Kidney (tissue), 13 donors: ENCODE measurements at regions not wholly inside any gene's neighbourhood (a gene's known extent, or its start where the extent isn't known, plus 50 kb on each side); places are given as distances from the start of the nearest gene placed in this dataset.

ENCODE experiments used
- DNase-seq, 5 donors: peaks; one replicate each; pipeline ENCODE4 v3.0.0-alpha.2; 2013 to 2020
- FAIRE-seq: peaks from 2 replicates; lab custom pipeline; 2012; peaks lifted over from hg19 to GRCh38; lab: Jason Lieb, UNC
- H3K27ac ChIP-seq, 2 donors: one replicate each; pipeline ENCODE4 v1.7.0; 2013; ENCODE audit warnings: low read depth in 2 of 2, low read length in 2 of 2, inconsistent platforms in 1 of 2
- H3K27me3 ChIP-seq: one replicate; pipeline ENCODE4 v1.7.1; 2013; ENCODE audit warnings: low read length, inconsistent platforms; ENCODE audit not compliant: control insufficient read depth, insufficient read depth
- H3K36me3 ChIP-seq, 3 donors: one replicate each; pipeline versions ENCODE4 v1.7.0 to v1.7.1; 2013; ENCODE audit warnings: low read length in 3 of 3, control low read depth in 1 of 3, inconsistent platforms in 1 of 3; ENCODE audit not compliant: insufficient read depth in 3 of 3, control insufficient read depth in 2 of 3
- H3K4me1 ChIP-seq, 3 donors: one replicate each; pipeline versions ENCODE4 v1.7.0 to v1.7.1; 2013; ENCODE audit warnings: low read length in 3 of 3, inconsistent platforms in 1 of 3, low read depth in 1 of 3; ENCODE audit not compliant: control insufficient read depth in 2 of 3, insufficient read depth in 2 of 3
- H3K4me3 ChIP-seq, 3 donors: one replicate each; pipeline versions ENCODE4 v1.7.0 to v1.8.1; 2013; ENCODE audit warnings: low read length in 3 of 3, control low read depth in 1 of 3, inconsistent platforms in 1 of 3
- H3K9ac ChIP-seq, 3 donors: one replicate each; pipeline versions ENCODE4 v1.7.0 to v1.7.1; 2013; ENCODE audit warnings: low read length in 3 of 3, control low read depth in 1 of 3, inconsistent platforms in 1 of 3
- H3K9me3 ChIP-seq, 3 donors: one replicate each; pipeline versions ENCODE4 v1.7.0 to v1.7.1; 2013; ENCODE audit warnings: low read length in 3 of 3, control low read depth in 1 of 3, inconsistent platforms in 1 of 3; ENCODE audit not compliant: control insufficient read depth in 2 of 3, insufficient read depth in 1 of 3
- CTCF ChIP-seq: IDR thresholded peaks from 3 replicates; pipeline ENCODE4 v1.5.1; 2012; ENCODE audit warnings: mild to moderate bottlenecking, moderate library complexity, borderline replicate concordance; ENCODE audit not compliant: insufficient read depth; ENCODE audit errors: extremely low read depth
- intact Hi-C: fragments of 100-400 bp; cut with DNase I; formaldehyde crosslinking; loops from one replicate; pipeline ENCODE4 v1.11.1; 2022
- donor health status: control.
- donor health status: control.
- donor health status: control.
- donor health status: control.
- donor health status: control.
- donor health status: DM: yes; HTN: yes; CAD: no.
- donor health status: Normal renal cell carcinoma (clear cell type).

- Histone ChIP-seq H3K4me1 (no peaks in the 10 kb centered on the region), H3K36me3 (no peaks in the 10 kb centered on the region), H3K9ac (no peak overlapping the region), H3K27me3 (no peaks in the 10 kb centered on the region), H3K4me3 (no peak overlapping the region), H3K27ac (no peak overlapping the region), H3K9me3 (no peaks in the 10 kb centered on the region)
- intact Hi-C loops, result no loop called here
- no peak for FAIRE-seq
- no peak for TF ChIP-seq CTCF
- DNase-seq, result no peak
Measured at GRCh38 chr1:181364801-181365200, 118.5 kb upstream of the CACNA1E start.

GRCh38 chr1:181366910-181367309, 116.4 kb upstream of the CACNA1E start:
- no peak for FAIRE-seq
- intact Hi-C loops, result no loop called here
- H3K27ac ChIP-seq, result no peak overlapping the region

GRCh38 chr1:181369416-181369815, 113.9 kb upstream of the CACNA1E start:
- Histone ChIP-seq H3K27ac (no peak overlapping the region), H3K9ac (no peak overlapping the region), H3K36me3 (no peaks in the 10 kb centered on the region), H3K4me1 (no peaks in the 10 kb centered on the region), H3K27me3 (no peaks in the 10 kb centered on the region), H3K4me3 (no peak overlapping the region), H3K9me3 (peaks cover 0 to 6% (median 0%) of the 10 kb centered on the region in 3 donors)
- no peak for DNase-seq
- intact Hi-C loops, result no loop called here
- TF ChIP-seq CTCF, result no peak
- no peak for FAIRE-seq

More at GRCh38 chr1:181366910-181367309, 116.4 kb upstream of the CACNA1E start:
- TF ChIP-seq CTCF, result no peak
- H3K36me3 ChIP-seq, result no peaks in the 10 kb centered on the region
- DNase-seq, result no peak
- H3K4me3 ChIP-seq, result no peak overlapping the region
- H3K9ac ChIP-seq, result no peak overlapping the region
- H3K27me3 ChIP-seq, result no peaks in the 10 kb centered on the region
- peaks cover 0 to 3% (median 0%) of the 10 kb centered on the region in 3 donors for H3K9me3 ChIP-seq
- no peaks in the 10 kb centered on the region for H3K4me1 ChIP-seq

- TF ChIP-seq CTCF, result no peak
- Histone ChIP-seq H3K36me3 (no peaks in the 10 kb centered on the region), H3K9me3 (no peaks in the 10 kb centered on the region), H3K27me3 (no peaks in the 10 kb centered on the region), H3K4me3 (no peak overlapping the region), H3K27ac (no peak overlapping the region), H3K4me1 (no peaks in the 10 kb centered on the region), H3K9ac (no peak overlapping the region)
- no peak for FAIRE-seq
- intact Hi-C loops, result no loop called here
- no peak for DNase-seq
Measured at GRCh38 chr1:181383695-181384094, 99.6 kb upstream of the CACNA1E start.
